ENCODE measurements at regions not wholly inside any gene's neighbourhood (a gene's known extent, or its start where the extent isn't known, plus 50 kb on each side); places are given as distances from the start of the nearest gene placed in this dataset.

DNA sequence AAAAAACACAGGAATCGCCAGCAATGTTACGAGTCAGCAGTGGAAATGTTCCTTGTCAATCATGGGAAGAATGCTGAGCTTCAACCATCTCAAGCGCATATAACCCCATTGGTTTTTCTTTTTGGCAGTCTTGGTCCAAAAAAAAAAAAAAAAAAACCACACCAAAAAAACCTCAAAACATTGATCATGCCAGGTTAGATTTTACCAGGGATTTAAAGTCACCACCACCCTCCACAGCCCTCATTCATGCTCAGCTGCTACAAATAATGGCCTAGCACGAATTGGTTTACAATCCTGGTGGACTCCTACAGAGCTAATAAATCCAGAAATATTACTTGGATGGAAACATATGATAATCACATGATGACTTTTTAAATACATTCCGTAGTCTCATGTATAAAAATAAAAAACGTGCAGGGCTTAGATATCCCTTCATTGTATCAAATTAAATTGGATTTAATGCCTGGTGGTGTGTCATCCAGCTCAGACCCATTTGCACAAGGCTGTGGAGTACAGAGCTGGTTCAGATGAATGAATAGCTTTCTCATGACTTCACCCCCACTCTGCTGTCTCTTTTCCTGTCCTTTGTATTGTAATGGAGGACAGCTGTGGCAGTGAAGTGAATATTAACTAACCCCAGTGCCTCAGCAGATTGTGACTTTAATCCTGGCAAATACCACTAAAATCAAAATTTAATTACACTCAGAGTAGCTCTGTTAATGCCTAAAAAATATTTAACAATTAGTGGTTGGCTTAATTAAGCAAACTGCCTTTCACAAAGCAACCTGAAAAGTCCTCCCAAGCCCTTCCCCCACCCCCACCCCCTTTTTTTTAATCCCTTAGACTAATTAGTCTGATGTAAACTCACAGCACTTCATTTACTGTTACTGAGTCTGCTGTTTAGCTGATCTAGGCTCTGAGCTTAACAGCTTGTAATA is 626.5 kb upstream of the ZNF608 start:
- Histone ChIP-seq H3K27ac (no peak overlapping the region), H3K36me3 (no peaks in the 10 kb centered on the region), H3K9me3 (no peaks in the 10 kb centered on the region), H3K27me3 (no peaks in the 10 kb centered on the region), H3K4me3 (no peak overlapping the region), H3K4me1 (no peaks in the 10 kb centered on the region)
- no peak for TF ChIP-seq EP300 (IDR thresholded peaks at IDR 0.05)
- TF ChIP-seq, protein P1, sequence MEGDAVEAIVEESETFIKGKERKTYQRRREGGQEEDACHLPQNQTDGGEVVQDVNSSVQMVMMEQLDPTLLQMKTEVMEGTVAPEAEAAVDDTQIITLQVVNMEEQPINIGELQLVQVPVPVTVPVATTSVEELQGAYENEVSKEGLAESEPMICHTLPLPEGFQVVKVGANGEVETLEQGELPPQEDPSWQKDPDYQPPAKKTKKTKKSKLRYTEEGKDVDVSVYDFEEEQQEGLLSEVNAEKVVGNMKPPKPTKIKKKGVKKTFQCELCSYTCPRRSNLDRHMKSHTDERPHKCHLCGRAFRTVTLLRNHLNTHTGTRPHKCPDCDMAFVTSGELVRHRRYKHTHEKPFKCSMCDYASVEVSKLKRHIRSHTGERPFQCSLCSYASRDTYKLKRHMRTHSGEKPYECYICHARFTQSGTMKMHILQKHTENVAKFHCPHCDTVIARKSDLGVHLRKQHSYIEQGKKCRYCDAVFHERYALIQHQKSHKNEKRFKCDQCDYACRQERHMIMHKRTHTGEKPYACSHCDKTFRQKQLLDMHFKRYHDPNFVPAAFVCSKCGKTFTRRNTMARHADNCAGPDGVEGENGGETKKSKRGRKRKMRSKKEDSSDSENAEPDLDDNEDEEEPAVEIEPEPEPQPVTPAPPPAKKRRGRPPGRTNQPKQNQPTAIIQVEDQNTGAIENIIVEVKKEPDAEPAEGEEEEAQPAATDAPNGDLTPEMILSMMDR (IDR thresholded peaks at IDR 0.05) = no peak
- no peak for TF ChIP-seq POLR2AphosphoS5 (IDR thresholded peaks at IDR 0.05)
- no peak for TF ChIP-seq POLR2A (IDR thresholded peaks at IDR 0.05)
- intact Hi-C loops (cut with DNase I) = no loop called here
- 87 to 88% methylated on average over 6 of the region's 6 CpGs for WGBS, 2 donors
- no peak for DNase-seq

DNA sequence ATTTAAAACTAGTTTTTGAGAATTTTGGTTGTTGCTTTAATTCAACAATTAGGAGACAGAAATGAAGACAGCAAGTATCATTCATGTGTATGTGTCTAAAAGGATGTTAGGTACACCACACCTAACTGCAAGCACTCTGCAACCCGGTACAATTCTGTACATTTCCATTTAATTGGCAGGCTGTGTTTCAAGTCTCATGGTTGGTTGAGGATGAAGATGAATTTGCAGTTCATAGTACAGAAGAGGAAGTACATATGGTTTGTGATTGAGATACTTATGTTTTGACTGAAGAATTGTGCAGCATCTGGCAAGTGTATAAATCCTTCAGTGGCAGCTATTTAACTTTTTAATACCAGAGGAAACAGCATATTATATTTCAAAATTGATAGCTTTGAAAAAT is 628.7 kb upstream of the ZNF608 start:
- H3K9me3 ChIP-seq = no peaks in the 10 kb centered on the region
- H3K4me3 ChIP-seq = no peak overlapping the region
- no peaks in the 10 kb centered on the region for H3K36me3 ChIP-seq
- TF ChIP-seq POLR2AphosphoS5 (IDR thresholded peaks at IDR 0.05) = no peak
- no peak for TF ChIP-seq EP300 (IDR thresholded peaks at IDR 0.05)
- TF ChIP-seq, protein P1 (IDR thresholded peaks at IDR 0.05) = no peak
- TF ChIP-seq POLR2A (IDR thresholded peaks at IDR 0.05) = no peak
- no peaks in the 10 kb centered on the region for H3K27me3 ChIP-seq
- H3K4me1 ChIP-seq = no peaks in the 10 kb centered on the region
- 65 to 80% methylated on average over 1 of the region's 1 CpG for WGBS, 2 donors
- no peak for DNase-seq
- H3K27ac ChIP-seq = no peak overlapping the region
- intact Hi-C loops (cut with DNase I) = no loop called here

- Histone ChIP-seq H3K27ac (no peak overlapping the region), H3K27me3 (no peaks in the 10 kb centered on the region), H3K36me3 (no peaks in the 10 kb centered on the region), H3K4me3 (no peak overlapping the region), H3K9me3 (no peaks in the 10 kb centered on the region), H3K4me1 (no peaks in the 10 kb centered on the region)
- no peak for DNase-seq
- 88 to 92% methylated on average over 12 of the region's 12 CpGs for WGBS, 2 donors
- TF ChIP-seq POLR2AphosphoS5 (IDR thresholded peaks at IDR 0.05) (peak in 2 of 4 donors; percentile 12 to 40), POLR2A (IDR thresholded peaks at IDR 0.05) (no peak)
- intact Hi-C loops (cut with DNase I) = no loop called here
Observed at GRCh38 chr5:125376059-125376641, 629.7 kb upstream of the ZNF608 start.

- no peaks in the 10 kb centered on the region for H3K9me3 ChIP-seq
- TF ChIP-seq POLR2A (IDR thresholded peaks at IDR 0.05) (no peak), POLR2AphosphoS5 (IDR thresholded peaks at IDR 0.05) (no peak), EP300 (IDR thresholded peaks at IDR 0.05) (no peak)
- TF ChIP-seq, protein P1 (IDR thresholded peaks at IDR 0.05) = no peak
- DNase-seq = no peak
- H3K36me3 ChIP-seq = no peaks in the 10 kb centered on the region
- intact Hi-C loops (cut with DNase I) = no loop called here
- no peaks in the 10 kb centered on the region for H3K4me1 ChIP-seq
- H3K27ac ChIP-seq = no peak overlapping the region
- WGBS, 2 donors = 93 to 94% methylated on average over 1 of the region's 1 CpG
- no peaks in the 10 kb centered on the region for H3K27me3 ChIP-seq
- no peak overlapping the region for H3K4me3 ChIP-seq
Observed at GRCh38 chr5:125377141-125377540, 630.7 kb upstream of the ZNF608 start.

- no peak for TF ChIP-seq EP300 (IDR thresholded peaks at IDR 0.05)
- TF ChIP-seq POLR2AphosphoS5 (IDR thresholded peaks at IDR 0.05) = no peak
- TF ChIP-seq, protein P1 (IDR thresholded peaks at IDR 0.05) = no peak
- Histone ChIP-seq H3K36me3 (no peaks in the 10 kb centered on the region), H3K9me3 (no peaks in the 10 kb centered on the region), H3K4me1 (no peaks in the 10 kb centered on the region), H3K27ac (no peak overlapping the region), H3K4me3 (no peak overlapping the region), H3K27me3 (no peaks in the 10 kb centered on the region)
- intact Hi-C loops (cut with DNase I) = no loop called here
- 31 to 45% methylated on average over 2 to 3 of the region's 6 CpGs for WGBS, 2 donors
- DNase-seq = no peak
Observed at GRCh38 chr5:125381290-125381689, 634.9 kb upstream of the ZNF608 start.

Data from sigmoid colon (tissue), 6 donors.